ENCODE measurements at regions not wholly inside any gene's neighbourhood (a gene's known extent, or its start where the extent isn't known, plus 50 kb on each side); places are given as distances from the start of the nearest gene placed in this dataset.
"Not testable (repeated sequence)": the region's sequence is repeated elsewhere in the genome, so short reads cannot be mapped to it uniquely, and the experiment has no call there.

GRCh38 chr5:155700333-155700732 is 626.6 kb upstream of the SGCD start:
- Histone ChIP-seq H3K4me3 (ENCODE audit: insufficient read depth, low read length, poor library complexity, severe bottlenecking) (no peak overlapping the region), H3K9ac (ENCODE audit: low read length) (no peak overlapping the region), H3K27me3 (ENCODE audit: low read length) (no peaks in the 10 kb centered on the region), H2AFZ (ENCODE audit: low read depth, low read length, severe bottlenecking) (no peak overlapping the region), H3K36me3 (ENCODE audit: low read length) (no peaks in the 10 kb centered on the region), H3K79me2 (ENCODE audit: insufficient read depth, low read length) (no peaks in the 10 kb centered on the region), H3K27ac (ENCODE audit: low read depth, low read length) (no peak overlapping the region), H3K9me3 (ENCODE audit: insufficient read depth, low read length) (no peaks in the 10 kb centered on the region), H3K9me2 (replicated peaks; ENCODE audit: insufficient read depth, low read length) (no peaks in the 10 kb centered on the region), H3K4me2 (ENCODE audit: low read depth, low read length, poor library complexity, severe bottlenecking) (no peak overlapping the region), H4K20me1 (ENCODE audit: low read depth, low read length) (no peaks in the 10 kb centered on the region), H3F3A (ENCODE audit: insufficient read depth) (no peaks in the 10 kb centered on the region)
- TF ChIP-seq, protein P1, sequence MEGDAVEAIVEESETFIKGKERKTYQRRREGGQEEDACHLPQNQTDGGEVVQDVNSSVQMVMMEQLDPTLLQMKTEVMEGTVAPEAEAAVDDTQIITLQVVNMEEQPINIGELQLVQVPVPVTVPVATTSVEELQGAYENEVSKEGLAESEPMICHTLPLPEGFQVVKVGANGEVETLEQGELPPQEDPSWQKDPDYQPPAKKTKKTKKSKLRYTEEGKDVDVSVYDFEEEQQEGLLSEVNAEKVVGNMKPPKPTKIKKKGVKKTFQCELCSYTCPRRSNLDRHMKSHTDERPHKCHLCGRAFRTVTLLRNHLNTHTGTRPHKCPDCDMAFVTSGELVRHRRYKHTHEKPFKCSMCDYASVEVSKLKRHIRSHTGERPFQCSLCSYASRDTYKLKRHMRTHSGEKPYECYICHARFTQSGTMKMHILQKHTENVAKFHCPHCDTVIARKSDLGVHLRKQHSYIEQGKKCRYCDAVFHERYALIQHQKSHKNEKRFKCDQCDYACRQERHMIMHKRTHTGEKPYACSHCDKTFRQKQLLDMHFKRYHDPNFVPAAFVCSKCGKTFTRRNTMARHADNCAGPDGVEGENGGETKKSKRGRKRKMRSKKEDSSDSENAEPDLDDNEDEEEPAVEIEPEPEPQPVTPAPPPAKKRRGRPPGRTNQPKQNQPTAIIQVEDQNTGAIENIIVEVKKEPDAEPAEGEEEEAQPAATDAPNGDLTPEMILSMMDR (IDR thresholded peaks at IDR 0.05; ENCODE audit: insufficient read depth, low read length, poor library complexity, severe bottlenecking): no peak
- TF ChIP-seq EZH2phosphoT487 (conservative IDR thresholded peaks at IDR 0.05; ENCODE audit: low read length): no peak

- H3K9me2 ChIP-seq (replicated peaks; ENCODE audit: insufficient read depth, low read length): no peaks in the 10 kb centered on the region
- no peak overlapping the region for H3K9ac ChIP-seq (ENCODE audit: low read length)
- H3K36me3 ChIP-seq (ENCODE audit: low read length): no peaks in the 10 kb centered on the region
- TF ChIP-seq EZH2phosphoT487 (conservative IDR thresholded peaks at IDR 0.05; ENCODE audit: low read length): no peak
- TF ChIP-seq, protein P1 (IDR thresholded peaks at IDR 0.05; ENCODE audit: insufficient read depth, low read length, poor library complexity, severe bottlenecking): no peak
- H3K4me3 ChIP-seq (ENCODE audit: insufficient read depth, low read length, poor library complexity, severe bottlenecking): no peak overlapping the region
- H3K27ac ChIP-seq (ENCODE audit: low read depth, low read length): no peak overlapping the region
- no peaks in the 10 kb centered on the region for H3K27me3 ChIP-seq (ENCODE audit: low read length)
- no peaks in the 10 kb centered on the region for H3F3A ChIP-seq (ENCODE audit: insufficient read depth)
- no peaks in the 10 kb centered on the region for H3K79me2 ChIP-seq (ENCODE audit: insufficient read depth, low read length)
- H2AFZ ChIP-seq (ENCODE audit: low read depth, low read length, severe bottlenecking): no peak overlapping the region
- no peaks in the 10 kb centered on the region for H3K9me3 ChIP-seq (ENCODE audit: insufficient read depth, low read length)
- no peak overlapping the region for H3K4me2 ChIP-seq (ENCODE audit: low read depth, low read length, poor library complexity, severe bottlenecking)
- no peaks in the 10 kb centered on the region for H4K20me1 ChIP-seq (ENCODE audit: low read depth, low read length)
Observed at GRCh38 chr5:155711882-155712281, 615.1 kb upstream of the SGCD start.

- H3K27me3 ChIP-seq (ENCODE audit: low read length); H3K79me2 ChIP-seq (ENCODE audit: insufficient read depth, low read length): not testable (repeated sequence)
Observed at GRCh38 chr5:155714435-155714834, 612.5 kb upstream of the SGCD start.

DNA sequence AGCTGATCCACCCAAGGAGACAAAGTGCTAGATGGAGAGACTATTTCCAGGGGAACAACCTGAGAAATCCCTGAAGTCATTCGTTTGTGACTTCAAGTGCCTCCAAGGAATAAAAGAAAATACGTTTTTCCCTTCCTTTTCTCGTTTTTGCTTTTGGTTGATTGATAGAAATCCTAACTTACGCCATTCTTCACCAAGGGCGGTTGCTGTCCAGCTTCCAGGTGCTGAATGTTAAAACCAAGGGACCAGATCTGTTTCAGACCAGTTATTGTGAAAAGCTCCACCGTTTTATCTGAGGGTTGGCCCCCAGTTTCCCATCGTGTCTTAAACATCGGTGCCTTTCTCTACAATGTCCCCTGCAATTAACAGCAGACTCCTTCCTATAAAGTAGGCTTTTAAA is 600.7 kb upstream of the SGCD start:
- H3K9me2 ChIP-seq (replicated peaks; ENCODE audit: insufficient read depth, low read length): no peaks in the 10 kb centered on the region
- H3K4me3 ChIP-seq (ENCODE audit: insufficient read depth, low read length, poor library complexity, severe bottlenecking): no peak overlapping the region
- H2AFZ ChIP-seq (ENCODE audit: low read depth, low read length, severe bottlenecking): no peak overlapping the region
- no peaks in the 10 kb centered on the region for H3K27me3 ChIP-seq (ENCODE audit: low read length)
- TF ChIP-seq, protein P1 (IDR thresholded peaks at IDR 0.05; ENCODE audit: insufficient read depth, low read length, poor library complexity, severe bottlenecking): no peak
- no peak for TF ChIP-seq EZH2phosphoT487 (conservative IDR thresholded peaks at IDR 0.05; ENCODE audit: low read length)
- no peak overlapping the region for H3K27ac ChIP-seq (ENCODE audit: low read depth, low read length)
- no peaks in the 10 kb centered on the region for H3K36me3 ChIP-seq (ENCODE audit: low read length)
- no peaks in the 10 kb centered on the region for H3F3A ChIP-seq (ENCODE audit: insufficient read depth)
- H4K20me1 ChIP-seq (ENCODE audit: low read depth, low read length): no peaks in the 10 kb centered on the region
- no peak overlapping the region for H3K4me2 ChIP-seq (ENCODE audit: low read depth, low read length, poor library complexity, severe bottlenecking)
- no peaks in the 10 kb centered on the region for H3K9me3 ChIP-seq (ENCODE audit: insufficient read depth, low read length)
- no peaks in the 10 kb centered on the region for H3K79me2 ChIP-seq (ENCODE audit: insufficient read depth, low read length)
- H3K9ac ChIP-seq (ENCODE audit: low read length): no peak overlapping the region

More at GRCh38 chr5:155714435-155714834, 612.5 kb upstream of the SGCD start:
- H3K4me2 ChIP-seq (ENCODE audit: low read depth, low read length, poor library complexity, severe bottlenecking); H3K27ac ChIP-seq (ENCODE audit: low read depth, low read length); H3K4me3 ChIP-seq (ENCODE audit: insufficient read depth, low read length, poor library complexity, severe bottlenecking); H4K20me1 ChIP-seq (ENCODE audit: low read depth, low read length); H3K36me3 ChIP-seq (ENCODE audit: low read length); H3K9me2 ChIP-seq (replicated peaks; ENCODE audit: insufficient read depth, low read length); H2AFZ ChIP-seq (ENCODE audit: low read depth, low read length, severe bottlenecking); H3K9me3 ChIP-seq (ENCODE audit: insufficient read depth, low read length); H3F3A ChIP-seq (ENCODE audit: insufficient read depth); H3K9ac ChIP-seq (ENCODE audit: low read length): not testable (repeated sequence)
